ENCODE measurements at regions not wholly inside any gene's neighbourhood (a gene's known extent, or its start where the extent isn't known, plus 50 kb on each side); places are given as distances from the start of the nearest gene placed in this dataset.

GRCh38 chr5:116681334-116682013 lies 106.9 kb upstream of the SEMA6A start:
- no peak for TF ChIP-seq POLR2A (IDR thresholded peaks at IDR 0.05; ENCODE audit: low read depth, low read length)
- TF ChIP-seq TAF1 (IDR thresholded peaks at IDR 0.05; ENCODE audit: low read depth, low read length): no peak
- TF ChIP-seq POLR2AphosphoS5 (IDR thresholded peaks at IDR 0.05; ENCODE audit: low read depth, low read length): no peak
